ENCODE measurements at regions not wholly inside any gene's neighbourhood (a gene's known extent, or its start where the extent isn't known, plus 50 kb on each side); places are given as distances from the start of the nearest gene placed in this dataset.

DNA sequence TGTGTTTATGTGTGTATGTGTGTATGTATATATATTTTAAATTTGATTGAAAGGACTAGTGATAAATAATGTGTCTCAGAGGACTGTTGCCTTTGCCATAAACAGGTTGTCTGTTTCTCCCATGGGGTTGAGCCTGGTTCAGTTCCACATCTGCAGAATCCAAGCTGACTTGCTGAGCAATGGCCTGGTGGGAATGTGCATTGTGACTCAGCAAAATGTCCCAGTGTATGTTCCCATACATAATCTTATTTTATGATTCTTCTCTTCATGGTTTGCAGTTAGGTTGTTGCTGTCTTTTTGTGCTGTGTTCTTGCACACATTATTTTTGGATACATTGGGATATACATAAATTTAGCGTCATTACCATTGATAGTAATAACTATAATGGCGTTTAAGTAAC is 115.6 kb upstream of the SLC24A3 start:
- Mint-ChIP-seq H3K9me3 (ENCODE audit: low read depth) (no peaks in the 10 kb centered on the region), H3K36me3 (ENCODE audit: insufficient read depth) (no peaks in the 10 kb centered on the region), H3K27ac (no peak overlapping the region), H3K4me1 (ENCODE audit: low read depth) (peaks cover 2% of the 10 kb centered on the region), H3K27me3 (peaks cover 3% of the 10 kb centered on the region), H3K4me3 (ENCODE audit: low read depth) (no peak overlapping the region)
- DNase-seq (ENCODE audit: low spot score, unreplicated experiment) = no peak
- no peak for TF ChIP-seq CTCF (IDR thresholded peaks at IDR 0.05; ENCODE audit: unreplicated experiment)

DNA sequence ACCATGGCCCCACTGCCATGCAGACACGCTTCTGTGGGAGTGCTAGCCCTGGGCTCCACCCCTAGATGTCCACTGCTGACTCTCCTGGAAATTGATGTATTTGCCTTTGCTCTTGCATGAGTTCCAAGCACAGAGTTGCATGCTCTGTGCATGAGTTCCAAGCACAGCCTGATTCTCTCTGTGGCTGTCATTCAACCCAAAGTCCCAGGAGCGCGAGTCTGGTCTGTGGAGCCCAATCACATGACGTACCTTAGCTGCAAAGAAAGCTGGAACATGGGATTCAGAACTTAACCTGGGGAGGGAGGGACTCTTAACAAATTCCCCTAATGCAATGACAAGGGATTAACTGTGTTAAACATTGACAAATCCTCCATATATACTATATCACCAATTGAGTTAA is 114.3 kb upstream of the SLC24A3 start:
- DNase-seq (ENCODE audit: low spot score, unreplicated experiment) = no peak
- Mint-ChIP-seq H3K4me1 (ENCODE audit: low read depth) (peaks cover 2% of the 10 kb centered on the region), H3K36me3 (ENCODE audit: insufficient read depth) (no peaks in the 10 kb centered on the region), H3K27me3 (no peaks in the 10 kb centered on the region), H3K9me3 (ENCODE audit: low read depth) (no peaks in the 10 kb centered on the region), H3K4me3 (ENCODE audit: low read depth) (no peak overlapping the region), H3K27ac (no peak overlapping the region)
- no peak for TF ChIP-seq CTCF (IDR thresholded peaks at IDR 0.05; ENCODE audit: unreplicated experiment)

DNA sequence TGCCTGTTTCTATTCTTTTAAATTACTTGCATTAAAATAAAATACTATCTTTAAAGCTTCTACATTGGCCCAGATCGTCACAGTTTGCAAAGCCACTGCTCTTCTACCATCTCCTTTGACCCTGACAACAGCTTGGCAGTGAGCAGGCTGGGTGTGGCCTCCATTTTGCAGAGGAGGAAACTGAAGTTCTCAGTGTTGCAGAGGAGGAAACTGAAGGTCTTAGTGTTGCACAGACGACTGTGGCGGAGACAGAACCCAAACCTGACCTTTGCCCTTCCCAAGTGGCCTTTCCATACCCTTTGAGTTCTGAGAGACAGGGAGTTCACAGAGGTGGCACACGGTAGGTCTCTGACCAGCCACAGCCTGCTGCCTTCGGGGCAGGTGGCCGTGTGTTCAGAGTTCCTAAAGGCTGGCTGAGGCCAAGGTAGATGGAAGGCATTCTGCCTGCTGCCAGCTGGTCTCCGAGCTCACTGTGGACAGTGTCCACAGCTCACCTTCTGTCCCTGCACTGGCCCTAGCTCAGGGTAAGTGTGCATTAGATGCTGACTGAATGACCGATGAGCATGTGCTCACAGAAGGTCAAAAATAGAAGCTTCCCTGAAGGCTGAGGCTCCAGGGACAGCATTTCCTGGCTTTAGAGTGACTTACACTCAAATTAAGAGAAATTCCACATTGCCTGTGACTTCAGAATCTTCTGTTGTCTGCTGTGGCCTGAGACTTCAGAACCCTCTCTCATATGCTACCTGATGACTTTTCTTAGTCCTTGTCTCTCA is 113.5 kb upstream of the SLC24A3 start:
- TF ChIP-seq CTCF (IDR thresholded peaks at IDR 0.05; ENCODE audit: unreplicated experiment) = no peak
- Mint-ChIP-seq H3K27me3 (no peaks in the 10 kb centered on the region), H3K36me3 (ENCODE audit: insufficient read depth) (no peaks in the 10 kb centered on the region), H3K4me1 (ENCODE audit: low read depth) (peaks cover 4% of the 10 kb centered on the region), H3K27ac (no peak overlapping the region), H3K4me3 (ENCODE audit: low read depth) (no peak overlapping the region), H3K9me3 (ENCODE audit: low read depth) (no peaks in the 10 kb centered on the region)
- no peak for DNase-seq (ENCODE audit: low spot score, unreplicated experiment)

GRCh38 chr20:19099596-19100545 is 112.6 kb upstream of the SLC24A3 start:
- Mint-ChIP-seq H3K4me1 (ENCODE audit: low read depth) (peaks cover 5% of the 10 kb centered on the region), H3K27ac (no peak overlapping the region), H3K4me3 (ENCODE audit: low read depth) (no peak overlapping the region), H3K9me3 (ENCODE audit: low read depth) (no peaks in the 10 kb centered on the region), H3K27me3 (no peaks in the 10 kb centered on the region), H3K36me3 (ENCODE audit: insufficient read depth) (no peaks in the 10 kb centered on the region)
- TF ChIP-seq CTCF (IDR thresholded peaks at IDR 0.05; ENCODE audit: unreplicated experiment) = no peak
- DNase-seq (ENCODE audit: low spot score, unreplicated experiment) = no peak

- DNase-seq (ENCODE audit: low spot score, unreplicated experiment) = no peak
Measured at GRCh38 chr20:19100975-19101374, 111.5 kb upstream of the SLC24A3 start.

More at GRCh38 chr20:19100975-19101374, 111.5 kb upstream of the SLC24A3 start:
- Mint-ChIP-seq H3K27ac (no peak overlapping the region), H3K4me3 (ENCODE audit: low read depth) (no peak overlapping the region), H3K36me3 (ENCODE audit: insufficient read depth) (no peaks in the 10 kb centered on the region), H3K27me3 (peaks cover 8% of the 10 kb centered on the region), H3K9me3 (ENCODE audit: low read depth) (no peaks in the 10 kb centered on the region), H3K4me1 (ENCODE audit: low read depth) (peaks cover 9% of the 10 kb centered on the region)
- no peak for TF ChIP-seq CTCF (IDR thresholded peaks at IDR 0.05; ENCODE audit: unreplicated experiment)

Measured in progenitor cell of endocrine pancreas (in vitro differentiated cells).